Endothelial cell of umbilical vein (primary cell): ENCODE measurements at regions not wholly inside any gene's neighbourhood (a gene's known extent, or its start where the extent isn't known, plus 50 kb on each side); places are given as distances from the start of the nearest gene placed in this dataset.

Experiments
- BruUV-seq: library from RNA; stranded (reverse); fragments of 400-500 nt; replicated peaks from 2 replicates; lab custom pipeline; 2021; lab: Mats Ljungman, UMichigan
- CTCF ChIA-PET: fragments of 300-600, 350-600 bp; sonication (Branson Sonifier 250); formaldehyde crosslinking; loops from one replicate; lab custom pipeline; 2021; ENCODE audit warnings: antibody characterized with exemption, inconsistent platforms; lab: Charles Lee
- POLR2A ChIA-PET: fragments of 300-600, 350-600 bp; sonication (Branson Sonifier 250); formaldehyde crosslinking; loops from one replicate; lab custom pipeline; 2021; ENCODE audit warnings: antibody characterized with exemption, inconsistent platforms; lab: Charles Lee
- DNase-seq: peaks from one replicate; pipeline ENCODE4 v3.0.0-alpha.2; 2011; ENCODE audit warnings: low read depth, low spot score
- FAIRE-seq: peaks from 2 replicates; lab custom pipeline; 2011; peaks lifted over from hg19 to GRCh38; lab: Jason Lieb, UNC
- H2AFZ ChIP-seq: 2 replicates; pipeline ENCODE4 v1.6.0; 2012; ENCODE audit warnings: low read depth, low read length, control low read depth, inconsistent platforms
- H3K27ac ChIP-seq: 2 replicates; pipeline ENCODE4 v1.5.1; 2011; ENCODE audit warnings: low read depth, mild to moderate bottlenecking, control low read depth, low read length, moderate library complexity; ENCODE audit not compliant: insufficient read depth
- H3K27me3 ChIP-seq, 2 experiments: 2 replicates each; pipeline versions ENCODE4 v1.6.0 to v1.6.1; 2011; ENCODE audit warnings: low read length in 2 of 2, mixed read lengths in 1 of 2; ENCODE audit not compliant: control insufficient read depth in 2 of 2, insufficient read depth in 2 of 2
- H3K36me3 ChIP-seq, 2 experiments: 2 replicates in 1 of 2; 3 replicates in 1 of 2; pipeline ENCODE4 v1.5.1; 2011; ENCODE audit warnings: low read length in 2 of 2, mild to moderate bottlenecking in 1 of 2, moderate library complexity in 1 of 2; ENCODE audit not compliant: control insufficient read depth in 2 of 2, insufficient read depth in 2 of 2; ENCODE audit errors: extremely low read depth in 1 of 2
- H3K4me1 ChIP-seq: 3 replicates; pipeline ENCODE4 v1.5.1; 2011; ENCODE audit warnings: mild to moderate bottlenecking, low read length; ENCODE audit not compliant: control insufficient read depth, insufficient read depth; ENCODE audit errors: extremely low read depth
- H3K4me2 ChIP-seq: 2 replicates; pipeline ENCODE4 v1.6.1; 2011; ENCODE audit warnings: low read length, control low read depth, mixed read lengths; ENCODE audit not compliant: insufficient read depth
- H3K4me3 ChIP-seq, 3 experiments: fragments of 200-600 bp in 1 of 3; sonication (generic), shearing (Covaris generic) in 1 of 3; replicated peaks in 1 of 3; 2 replicates each; pipeline ENCODE4 v1.5.1; 2011 to 2016; ENCODE audit warnings: control low read depth in 3 of 3, low read length in 3 of 3, mild to moderate bottlenecking in 2 of 3, inconsistent platforms in 1 of 3, low read depth in 1 of 3, moderate library complexity in 1 of 3; ENCODE audit not compliant: insufficient read depth in 1 of 3
- H3K79me2 ChIP-seq: 2 replicates; pipeline ENCODE4 v1.6.0; 2012; ENCODE audit warnings: low read length, inconsistent platforms; ENCODE audit not compliant: control insufficient read depth, insufficient read depth
- H3K9ac ChIP-seq: replicated peaks from 2 replicates; pipeline ENCODE3; 2011; ENCODE audit warnings: low read length, control low read depth; ENCODE audit not compliant: insufficient read depth; ENCODE audit errors: extremely low read depth
- H3K9me1 ChIP-seq: replicated peaks from 3 replicates; pipeline ENCODE4 v1.6.0; 2011; ENCODE audit warnings: mild to moderate bottlenecking, low read length; ENCODE audit not compliant: control insufficient read depth, insufficient read depth; ENCODE audit errors: extremely low read depth
- H3K9me3 ChIP-seq: replicated peaks from 2 replicates; pipeline ENCODE4 v1.5.1; 2012; ENCODE audit warnings: low read length, inconsistent platforms; ENCODE audit not compliant: control insufficient read depth, insufficient read depth
- H4K20me1 ChIP-seq: replicated peaks from 2 replicates; pipeline ENCODE3; 2011; ENCODE audit warnings: mild to moderate bottlenecking, low read length; ENCODE audit not compliant: control insufficient read depth, insufficient read depth; ENCODE audit errors: extremely low read depth
- EZH2 ChIP-seq: IDR thresholded peaks from 2 replicates; pipeline ENCODE4 v1.6.1; 2012; ENCODE audit warnings: borderline replicate concordance, low read depth, mild to moderate bottlenecking, moderate library complexity, low read length, inconsistent platforms; ENCODE audit not compliant: severe bottlenecking
- GATA2 ChIP-seq: IDR thresholded peaks from 2 replicates; pipeline ENCODE4 v1.7.0; 2011; ENCODE audit warnings: low read depth, mild to moderate bottlenecking, moderate library complexity, mixed read lengths, low read length; ENCODE audit not compliant: insufficient read length, insufficient read depth
- JUN ChIP-seq: IDR thresholded peaks from 2 replicates; pipeline ENCODE4 v1.6.1; 2011; ENCODE audit warnings: borderline replicate concordance, low read depth; ENCODE audit not compliant: insufficient read length, insufficient read depth
- MAX ChIP-seq: IDR thresholded peaks from 2 replicates; pipeline ENCODE4 v1.6.1; 2011; ENCODE audit not compliant: insufficient read depth, insufficient read length
- MYC ChIP-seq: IDR thresholded peaks from one replicate; pipeline ENCODE4 v1.6.1; 2011; ENCODE audit warnings: mild to moderate bottlenecking, low read depth, low read length
- POLR2AphosphoS5 ChIP-seq: IDR thresholded peaks from 2 replicates; pipeline ENCODE4 v1.6.1; 2012; ENCODE audit warnings: low read depth, mild to moderate bottlenecking, control low read depth, low read length, moderate library complexity; ENCODE audit not compliant: insufficient read depth
- dilution Hi-C: fragments of 300-500 bp; cut with MboI; formaldehyde crosslinking; loops from one replicate; pipeline ENCODE4 v1.15.0; 2019; ENCODE audit warnings: low sequenced_read_pairs; ENCODE audit not compliant: extremely low pct_ligation_motif_present
- intact Hi-C: fragments of 100-400 bp; cut with micrococcal nuclease; formaldehyde crosslinking; loops from one replicate; pipeline ENCODE4 v1.10.0; 2022

DNA sequence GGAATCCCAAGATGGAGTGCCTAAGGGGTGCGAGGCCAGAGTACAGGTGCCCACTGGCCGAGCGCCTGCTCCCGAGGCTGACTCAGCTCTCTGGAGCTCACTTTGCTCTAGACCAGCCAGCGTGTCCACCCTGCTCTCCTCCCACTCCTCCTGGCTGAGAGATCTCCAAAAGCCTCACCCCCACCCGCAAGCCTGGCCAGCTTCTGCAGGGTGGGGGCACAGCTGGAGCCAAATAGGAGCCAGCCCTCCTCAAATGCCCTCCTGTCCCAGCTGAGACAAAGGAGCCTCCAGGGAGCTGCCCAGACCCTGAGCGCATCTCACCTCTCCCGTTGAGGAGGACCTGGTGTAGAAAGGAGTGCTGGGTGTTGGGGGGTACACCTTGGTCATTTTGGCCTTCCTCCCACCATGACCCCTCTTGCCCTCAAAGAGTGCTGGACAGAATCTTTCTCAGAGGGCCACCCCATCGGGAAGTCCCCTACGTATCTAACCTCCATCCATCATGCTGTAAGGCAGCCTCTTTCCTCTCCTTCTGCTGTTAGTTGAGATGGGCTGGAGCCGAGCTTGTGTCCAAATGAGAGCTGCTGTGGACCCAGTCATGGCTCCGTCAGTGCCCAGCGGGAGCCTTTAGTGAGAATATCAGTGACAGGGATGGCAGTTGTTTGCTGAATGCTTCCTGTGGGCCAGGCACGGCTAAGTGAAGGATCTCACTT is 123.9 kb upstream of the VSTM2B start:
- Histone ChIP-seq H3K79me2 (no peaks in the 10 kb centered on the region), H2AFZ (no peak overlapping the region), H3K4me3 (no peak overlapping the region), H4K20me1 (no peaks in the 10 kb centered on the region), H3K27me3 (no peaks in the 10 kb centered on the region), H3K27ac (no peak overlapping the region), H3K36me3 (no peaks in the 10 kb centered on the region), H3K9me3 (peaks cover 2% of the 10 kb centered on the region), H3K4me2 (no peak overlapping the region), H3K4me1 (no peaks in the 10 kb centered on the region), H3K9ac (no peak overlapping the region), H3K9me1 (no peaks in the 10 kb centered on the region)
- CTCF ChIA-PET = no interaction called here
- TF ChIP-seq EZH2 = no peak
- TF ChIP-seq GATA2 = no peak
- FAIRE-seq (no peak), DNase-seq (no peak)
- no TSS peak for BruUV-seq
- intact Hi-C loops (no loop called here), dilution Hi-C loops (no loop called here)
- POLR2A ChIA-PET = no interaction called here

GRCh38 chr19:29402563-29402962 is 123.2 kb upstream of the VSTM2B start:
- no TSS peak for BruUV-seq
- H3K4me2 ChIP-seq = no peak overlapping the region
- FAIRE-seq (no peak), DNase-seq (no peak)
- ChIA-PET CTCF (no interaction called here), POLR2A (no interaction called here)
- H3K9ac ChIP-seq = no peak overlapping the region
- no peaks in the 10 kb centered on the region for H3K27me3 ChIP-seq
- no peaks in the 10 kb centered on the region for H3K79me2 ChIP-seq
- H4K20me1 ChIP-seq = no peaks in the 10 kb centered on the region
- no peaks in the 10 kb centered on the region for H3K36me3 ChIP-seq
- no peak overlapping the region for H3K4me3 ChIP-seq
- dilution Hi-C loops (no loop called here), intact Hi-C loops (no loop called here)
- no peaks in the 10 kb centered on the region for H3K9me1 ChIP-seq
- TF ChIP-seq MAX = no peak
- no peak for TF ChIP-seq POLR2AphosphoS5
- TF ChIP-seq JUN = no peak
- no peak for TF ChIP-seq MYC
- H3K9me3 ChIP-seq = peaks cover 2% of the 10 kb centered on the region
- no peaks in the 10 kb centered on the region for H3K4me1 ChIP-seq
- H2AFZ ChIP-seq = no peak overlapping the region
- no peak overlapping the region for H3K27ac ChIP-seq
